BJ (cell line): ENCODE measurements at regions not wholly inside any gene's neighbourhood (a gene's known extent, or its start where the extent isn't known, plus 50 kb on each side); places are given as distances from the start of the nearest gene placed in this dataset.

Source experiments
- CTCF ChIA-PET: fragments of 350-600 bp; formaldehyde crosslinking; extraction: SDS; loops from one replicate; lab custom pipeline; 2021; ENCODE audit warnings: antibody characterized with exemption, inconsistent platforms; lab: Yijun Ruan, JAX
- POLR2A ChIA-PET: fragments of 300-600 bp; sonication (Branson Sonifier 250); formaldehyde crosslinking; extraction: SDS; loops from one replicate; lab custom pipeline; 2021; ENCODE audit warnings: antibody characterized with exemption; lab: Charles Lee
- DNase-seq: peaks from one replicate; pipeline ENCODE4 v3.0.0-alpha.2; 2011; ENCODE audit warnings: low read depth
- H3K27me3 ChIP-seq: 2 replicates; pipeline ENCODE4 v1.6.0; 2011; ENCODE audit warnings: low read length; ENCODE audit not compliant: control insufficient read depth, insufficient read depth
- H3K36me3 ChIP-seq: 2 replicates; pipeline ENCODE4 v1.5.1; 2011; ENCODE audit warnings: low read length; ENCODE audit not compliant: control insufficient read depth, insufficient read depth
- H3K4me3 ChIP-seq: 2 replicates; pipeline ENCODE4 v1.5.1; 2011; ENCODE audit warnings: low read depth, mild to moderate bottlenecking, control low read depth, low read length
- CTCF ChIP-seq: IDR thresholded peaks from 2 replicates; pipeline ENCODE4 v1.5.1; 2011; ENCODE audit warnings: low read depth, mild to moderate bottlenecking, control low read depth, inconsistent platforms, low read length, moderate library complexity; ENCODE audit not compliant: insufficient read depth

DNA sequence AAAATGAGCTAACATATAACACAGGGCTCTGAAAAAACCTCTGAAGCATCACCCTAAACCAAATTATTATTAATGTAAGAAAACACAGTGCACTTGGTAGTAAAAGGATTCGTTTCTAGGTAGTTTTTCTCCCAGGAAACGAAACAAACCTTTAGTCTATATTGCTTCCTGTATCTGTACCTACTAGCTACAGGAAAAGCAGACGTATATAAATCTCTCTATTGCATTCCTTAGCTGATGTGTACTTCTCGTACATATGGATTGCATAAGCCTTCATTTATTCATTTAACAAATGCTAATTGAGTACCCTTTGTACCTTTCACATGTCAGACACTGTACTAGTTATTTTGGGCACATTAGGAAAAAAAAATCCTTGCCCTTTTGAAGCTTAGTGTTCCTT, 85.0 kb upstream of the RASA1 start:
- Histone ChIP-seq H3K4me3 (no peak overlapping the region), H3K27me3 (no peaks in the 10 kb centered on the region), H3K36me3 (no peaks in the 10 kb centered on the region)
- ChIA-PET CTCF (interaction anchor here (0.8 to 1.4 kb wide), 2 partner anchors 9 to 26 kb away, joined by 3 to 7 read pairs; no protein-coding TSS in a partner anchor), POLR2A (interaction anchor here (0.6 kb wide), 1 partner anchor 35 kb away, joined by 3 read pairs; no protein-coding TSS in a partner anchor)
- TF ChIP-seq CTCF = no peak
- no peak for DNase-seq

- no peak for TF ChIP-seq CTCF
- POLR2A ChIA-PET = no interaction called here
- Histone ChIP-seq H3K27me3 (no peaks in the 10 kb centered on the region), H3K4me3 (no peak overlapping the region), H3K36me3 (no peaks in the 10 kb centered on the region)
- CTCF ChIA-PET = interaction anchor here (1.1 kb wide), 1 partner anchor 11 kb away, joined by 3 read pairs; no protein-coding TSS in a partner anchor
- no peak for DNase-seq
These were observed 83.8 kb upstream of the RASA1 start for GRCh38 chr5:87183896-87184295.

- H3K4me3 ChIP-seq = no peak overlapping the region
- no peak for DNase-seq
- no peaks in the 10 kb centered on the region for H3K27me3 ChIP-seq
- ChIA-PET POLR2A (no interaction called here), CTCF (no interaction called here)
- H3K36me3 ChIP-seq = no peaks in the 10 kb centered on the region
- TF ChIP-seq CTCF = no peak
These were observed 83.1 kb upstream of the RASA1 start for GRCh38 chr5:87184605-87185004.

DNA sequence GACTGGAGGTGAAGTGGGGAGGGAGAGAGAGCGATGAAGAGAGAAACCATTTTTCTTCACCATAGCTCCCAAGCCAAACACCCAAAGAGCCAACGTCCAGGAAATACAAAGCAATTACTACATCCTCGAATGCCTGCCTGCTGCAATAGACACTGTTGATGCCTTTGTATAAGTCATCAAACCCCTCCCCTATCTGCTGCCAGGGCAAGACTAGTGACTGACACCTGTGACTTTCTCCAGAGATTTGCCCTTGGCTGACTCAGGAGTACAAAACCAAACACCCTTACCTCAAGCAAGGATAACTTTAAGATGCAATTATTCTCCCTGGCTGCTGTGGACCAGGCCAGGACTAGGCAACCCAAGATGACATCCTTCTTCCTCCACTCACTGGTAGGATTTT, 81.8 kb upstream of the RASA1 start:
- no peak overlapping the region for H3K4me3 ChIP-seq
- ChIA-PET CTCF (interaction anchor here (1.1 kb wide), 1 partner anchor 13 kb away, joined by 3 read pairs; no protein-coding TSS in a partner anchor), POLR2A (no interaction called here)
- TF ChIP-seq CTCF = no peak
- no peaks in the 10 kb centered on the region for H3K27me3 ChIP-seq
- no peaks in the 10 kb centered on the region for H3K36me3 ChIP-seq
- no peak for DNase-seq

- no peaks in the 10 kb centered on the region for H3K36me3 ChIP-seq
- no peaks in the 10 kb centered on the region for H3K27me3 ChIP-seq
- no peak overlapping the region for H3K4me3 ChIP-seq
- CTCF ChIA-PET = interaction anchor here (1.5 kb wide), 1 partner anchor 12 kb away, joined by 4 read pairs; no protein-coding TSS in a partner anchor
- no peak for TF ChIP-seq CTCF
- DNase-seq = no peak
- POLR2A ChIA-PET = no interaction called here
These were observed 79.3 kb upstream of the RASA1 start for GRCh38 chr5:87188391-87188790.
